Astrocyte (in vitro differentiated cells and primary cell): ENCODE measurements at regions not wholly inside any gene's neighbourhood (a gene's known extent, or its start where the extent isn't known, plus 50 kb on each side); places are given as distances from the start of the nearest gene placed in this dataset.

ENCODE experiments used
- DNase-seq: peaks from one replicate; pipeline ENCODE4 v3.0.0-alpha.2; 2010; ENCODE audit warnings: low read depth
- FAIRE-seq: peaks from 2 replicates; lab custom pipeline; 2011; peaks lifted over from hg19 to GRCh38; lab: Jason Lieb, UNC
- H2AFZ ChIP-seq: 2 replicates; pipeline ENCODE4 v1.6.0; 2012; ENCODE audit warnings: low read depth, low read length, inconsistent platforms
- H3K27ac ChIP-seq: 2 replicates; pipeline ENCODE4 v1.5.1; 2011; ENCODE audit warnings: low read depth, low read length, inconsistent platforms
- H3K27me3 ChIP-seq: 2 replicates; pipeline ENCODE4 v1.6.0; 2011; ENCODE audit warnings: low read length, inconsistent platforms; ENCODE audit not compliant: insufficient read depth
- H3K36me3 ChIP-seq: 2 replicates; pipeline ENCODE4 v1.5.1; 2011; ENCODE audit warnings: low read length, inconsistent platforms; ENCODE audit not compliant: insufficient read depth
- H3K4me1 ChIP-seq: 2 replicates; pipeline ENCODE4 v1.5.1; 2011; ENCODE audit warnings: low read length, inconsistent platforms; ENCODE audit not compliant: insufficient read depth
- H3K4me2 ChIP-seq: 2 replicates; pipeline ENCODE4 v1.6.0; 2012; ENCODE audit warnings: low read length, inconsistent platforms
- H3K4me3 ChIP-seq: 2 replicates; pipeline ENCODE4 v1.5.1; 2011; ENCODE audit warnings: low read depth, mild to moderate bottlenecking, low read length, inconsistent platforms; ENCODE audit not compliant: insufficient read depth
- H3K79me2 ChIP-seq: 2 replicates; pipeline ENCODE4 v1.6.0; 2012; ENCODE audit warnings: mild to moderate bottlenecking, low read length, inconsistent platforms; ENCODE audit not compliant: insufficient read depth
- H3K9ac ChIP-seq: 2 replicates; pipeline ENCODE4 v1.6.0; 2012; ENCODE audit warnings: mild to moderate bottlenecking, low read length, inconsistent platforms
- H3K9me3 ChIP-seq: 2 replicates; pipeline ENCODE4 v1.5.1; 2012; ENCODE audit warnings: low read depth, mild to moderate bottlenecking, low read length, inconsistent platforms; ENCODE audit not compliant: insufficient read depth
- H4K20me1 ChIP-seq: 2 replicates; pipeline ENCODE4 v1.6.0; 2012; ENCODE audit warnings: low read length, inconsistent platforms; ENCODE audit not compliant: insufficient read depth
- H3K27ac Mint-ChIP-seq: one replicate; pipeline ENCODE4 v1.8.0; 2021; ENCODE audit warnings: mild to moderate bottlenecking, mixed read lengths; ENCODE audit not compliant: unreplicated experiment
- H3K27me3 Mint-ChIP-seq: one replicate; pipeline ENCODE4 v1.8.0; 2021; ENCODE audit warnings: low read depth, mixed read lengths; ENCODE audit not compliant: unreplicated experiment
- H3K36me3 Mint-ChIP-seq: one replicate; pipeline ENCODE4 v1.8.0; 2021; ENCODE audit warnings: low read depth, mixed read lengths; ENCODE audit not compliant: unreplicated experiment
- H3K4me1 Mint-ChIP-seq: one replicate; pipeline ENCODE4 v1.8.0; 2021; ENCODE audit warnings: low read depth, mixed read lengths; ENCODE audit not compliant: unreplicated experiment
- H3K4me3 Mint-ChIP-seq: one replicate; pipeline ENCODE4 v1.8.0; 2021; ENCODE audit warnings: mild to moderate bottlenecking, moderate library complexity, mixed read lengths; ENCODE audit not compliant: unreplicated experiment
- H3K9me3 Mint-ChIP-seq: one replicate; pipeline ENCODE4 v1.8.0; 2021; ENCODE audit warnings: mild to moderate bottlenecking, mixed read lengths; ENCODE audit not compliant: unreplicated experiment
- EZH2 ChIP-seq: IDR thresholded peaks from 2 replicates; pipeline ENCODE4 v1.6.1; 2012; ENCODE audit warnings: mild to moderate bottlenecking, low read length, inconsistent platforms; ENCODE audit not compliant: insufficient read depth
- TF ChIP-seq, protein P1 (sequence below): IDR thresholded peaks from 2 replicates; pipeline ENCODE4 v1.5.1; 2011; ENCODE audit warnings: low read depth, mild to moderate bottlenecking, inconsistent platforms, low read length, moderate library complexity; ENCODE audit not compliant: insufficient read depth

DNA sequence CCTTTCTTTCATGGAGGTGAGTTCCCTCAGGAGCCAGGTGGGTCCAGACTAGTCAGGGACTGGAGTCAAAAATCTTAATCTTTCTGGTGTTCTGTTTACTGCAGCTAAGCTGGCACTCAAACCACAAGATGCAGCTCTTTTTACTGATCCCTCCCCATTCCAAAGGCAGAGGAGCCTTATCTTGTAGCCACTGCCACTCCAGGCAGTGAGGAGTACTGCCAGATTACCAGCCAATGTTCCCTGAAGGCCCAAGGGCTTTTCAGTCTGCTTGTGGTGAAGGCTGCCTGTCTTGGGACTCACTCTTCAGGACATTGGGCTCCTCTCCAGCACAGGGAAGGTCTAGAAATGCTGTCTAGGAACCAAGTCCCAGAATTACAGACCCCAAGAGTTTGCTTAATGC, 490.4 kb upstream of the ADGRB3 start:
- H3K9me3 ChIP-seq = no peaks in the 10 kb centered on the region
- no peak for DNase-seq
- Mint-ChIP-seq H3K27me3 (no peaks in the 10 kb centered on the region), H3K27ac (no peak overlapping the region), H3K4me3 (no peak overlapping the region), H3K36me3 (no peaks in the 10 kb centered on the region), H3K4me1 (no peaks in the 10 kb centered on the region), H3K9me3 (no peaks in the 10 kb centered on the region)
- no peaks in the 10 kb centered on the region for H4K20me1 ChIP-seq
- no peak overlapping the region for H3K27ac ChIP-seq
- no peaks in the 10 kb centered on the region for H3K4me1 ChIP-seq
- no peaks in the 10 kb centered on the region for H3K36me3 ChIP-seq
- H3K27me3 ChIP-seq = no peaks in the 10 kb centered on the region
- H3K4me3 ChIP-seq = no peak overlapping the region
- no peak for FAIRE-seq
- no peak overlapping the region for H3K4me2 ChIP-seq
- TF ChIP-seq, protein P1, sequence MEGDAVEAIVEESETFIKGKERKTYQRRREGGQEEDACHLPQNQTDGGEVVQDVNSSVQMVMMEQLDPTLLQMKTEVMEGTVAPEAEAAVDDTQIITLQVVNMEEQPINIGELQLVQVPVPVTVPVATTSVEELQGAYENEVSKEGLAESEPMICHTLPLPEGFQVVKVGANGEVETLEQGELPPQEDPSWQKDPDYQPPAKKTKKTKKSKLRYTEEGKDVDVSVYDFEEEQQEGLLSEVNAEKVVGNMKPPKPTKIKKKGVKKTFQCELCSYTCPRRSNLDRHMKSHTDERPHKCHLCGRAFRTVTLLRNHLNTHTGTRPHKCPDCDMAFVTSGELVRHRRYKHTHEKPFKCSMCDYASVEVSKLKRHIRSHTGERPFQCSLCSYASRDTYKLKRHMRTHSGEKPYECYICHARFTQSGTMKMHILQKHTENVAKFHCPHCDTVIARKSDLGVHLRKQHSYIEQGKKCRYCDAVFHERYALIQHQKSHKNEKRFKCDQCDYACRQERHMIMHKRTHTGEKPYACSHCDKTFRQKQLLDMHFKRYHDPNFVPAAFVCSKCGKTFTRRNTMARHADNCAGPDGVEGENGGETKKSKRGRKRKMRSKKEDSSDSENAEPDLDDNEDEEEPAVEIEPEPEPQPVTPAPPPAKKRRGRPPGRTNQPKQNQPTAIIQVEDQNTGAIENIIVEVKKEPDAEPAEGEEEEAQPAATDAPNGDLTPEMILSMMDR = no peak
- no peak for TF ChIP-seq EZH2
- no peaks in the 10 kb centered on the region for H3K79me2 ChIP-seq
- H2AFZ ChIP-seq = no peak overlapping the region
- H3K9ac ChIP-seq = no peak overlapping the region

GRCh38 chr6:68141190-68141589, 493.9 kb upstream of the ADGRB3 start:
- no peaks in the 10 kb centered on the region for H3K27me3 Mint-ChIP-seq
- Histone ChIP-seq H3K36me3 (no peaks in the 10 kb centered on the region), H4K20me1 (no peaks in the 10 kb centered on the region), H3K9ac (no peak overlapping the region), H3K27me3 (no peaks in the 10 kb centered on the region), H2AFZ (no peak overlapping the region), H3K27ac (no peak overlapping the region), H3K79me2 (no peaks in the 10 kb centered on the region), H3K4me2 (no peak overlapping the region), H3K4me1 (no peaks in the 10 kb centered on the region), H3K9me3 (no peaks in the 10 kb centered on the region), H3K4me3 (no peak overlapping the region)
- H3K4me3 Mint-ChIP-seq = no peak overlapping the region
- no peak for DNase-seq
- H3K4me1 Mint-ChIP-seq = no peaks in the 10 kb centered on the region
- H3K9me3 Mint-ChIP-seq = no peaks in the 10 kb centered on the region
- H3K36me3 Mint-ChIP-seq = no peaks in the 10 kb centered on the region
- no peak for FAIRE-seq
- no peak for TF ChIP-seq EZH2
- TF ChIP-seq, protein P1 = no peak
- no peak overlapping the region for H3K27ac Mint-ChIP-seq

- DNase-seq (no peak), FAIRE-seq (no peak)
- H3K36me3 ChIP-seq = no peaks in the 10 kb centered on the region
- H3K4me3 ChIP-seq = no peak overlapping the region
- H3K9me3 Mint-ChIP-seq = no peaks in the 10 kb centered on the region
- no peaks in the 10 kb centered on the region for H3K36me3 Mint-ChIP-seq
- H3K9me3 ChIP-seq = no peaks in the 10 kb centered on the region
- H3K4me1 Mint-ChIP-seq = peaks cover 9% of the 10 kb centered on the region
- no peaks in the 10 kb centered on the region for H3K4me1 ChIP-seq
- no peak overlapping the region for H3K9ac ChIP-seq
- no peak overlapping the region for H3K27ac Mint-ChIP-seq
- no peak overlapping the region for H3K4me3 Mint-ChIP-seq
- no peak for TF ChIP-seq EZH2
- TF ChIP-seq, protein P1 = no peak
- H3K27ac ChIP-seq = no peak overlapping the region
- no peak overlapping the region for H3K4me2 ChIP-seq
- H3K27me3 Mint-ChIP-seq = no peaks in the 10 kb centered on the region
- H4K20me1 ChIP-seq = no peaks in the 10 kb centered on the region
- no peaks in the 10 kb centered on the region for H3K79me2 ChIP-seq
- no peak overlapping the region for H2AFZ ChIP-seq
- no peaks in the 10 kb centered on the region for H3K27me3 ChIP-seq
Measured at GRCh38 chr6:68139130-68139529, 496.0 kb upstream of the ADGRB3 start.
